ENCODE measurements at regions not wholly inside any gene's neighbourhood (a gene's known extent, or its start where the extent isn't known, plus 50 kb on each side); places are given as distances from the start of the nearest gene placed in this dataset.

DNA sequence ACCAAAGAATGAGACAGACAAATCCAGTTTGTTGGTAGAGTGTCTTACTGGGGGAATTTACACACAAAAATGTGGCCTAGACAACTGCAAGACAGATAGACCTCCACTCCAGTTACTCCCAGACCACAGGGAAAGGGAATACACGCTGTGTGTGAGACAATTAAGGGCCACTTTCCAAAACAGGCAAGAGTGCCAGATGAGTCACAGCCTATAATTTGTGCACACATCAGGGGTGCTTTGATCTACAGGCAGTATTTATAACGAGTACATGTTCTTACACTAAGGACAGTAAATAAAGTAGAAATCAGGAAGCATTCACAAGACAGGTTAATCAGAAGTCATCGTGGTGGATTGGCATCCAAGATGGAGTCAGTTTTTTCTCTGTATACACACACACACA lies 114.8 kb downstream of the ZNF622 start:
- peak; percentile 38 for DNase-seq (ENCODE audit: low read depth)
- H3K4me3 ChIP-seq (ENCODE audit: low read depth, low read length): no peak overlapping the region
- TF ChIP-seq, protein P1, sequence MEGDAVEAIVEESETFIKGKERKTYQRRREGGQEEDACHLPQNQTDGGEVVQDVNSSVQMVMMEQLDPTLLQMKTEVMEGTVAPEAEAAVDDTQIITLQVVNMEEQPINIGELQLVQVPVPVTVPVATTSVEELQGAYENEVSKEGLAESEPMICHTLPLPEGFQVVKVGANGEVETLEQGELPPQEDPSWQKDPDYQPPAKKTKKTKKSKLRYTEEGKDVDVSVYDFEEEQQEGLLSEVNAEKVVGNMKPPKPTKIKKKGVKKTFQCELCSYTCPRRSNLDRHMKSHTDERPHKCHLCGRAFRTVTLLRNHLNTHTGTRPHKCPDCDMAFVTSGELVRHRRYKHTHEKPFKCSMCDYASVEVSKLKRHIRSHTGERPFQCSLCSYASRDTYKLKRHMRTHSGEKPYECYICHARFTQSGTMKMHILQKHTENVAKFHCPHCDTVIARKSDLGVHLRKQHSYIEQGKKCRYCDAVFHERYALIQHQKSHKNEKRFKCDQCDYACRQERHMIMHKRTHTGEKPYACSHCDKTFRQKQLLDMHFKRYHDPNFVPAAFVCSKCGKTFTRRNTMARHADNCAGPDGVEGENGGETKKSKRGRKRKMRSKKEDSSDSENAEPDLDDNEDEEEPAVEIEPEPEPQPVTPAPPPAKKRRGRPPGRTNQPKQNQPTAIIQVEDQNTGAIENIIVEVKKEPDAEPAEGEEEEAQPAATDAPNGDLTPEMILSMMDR (IDR thresholded peaks at IDR 0.05; ENCODE audit: control insufficient read depth, extremely low read depth, insufficient read depth): no peak

GRCh38 chr5:16346380-16346779 lies 119.2 kb downstream of the ZNF622 start:
- TF ChIP-seq, protein P1 (IDR thresholded peaks at IDR 0.05; ENCODE audit: control insufficient read depth, extremely low read depth, insufficient read depth): no peak
- no peak for DNase-seq (ENCODE audit: low read depth)
- no peak overlapping the region for H3K4me3 ChIP-seq (ENCODE audit: low read depth, low read length)

DNA sequence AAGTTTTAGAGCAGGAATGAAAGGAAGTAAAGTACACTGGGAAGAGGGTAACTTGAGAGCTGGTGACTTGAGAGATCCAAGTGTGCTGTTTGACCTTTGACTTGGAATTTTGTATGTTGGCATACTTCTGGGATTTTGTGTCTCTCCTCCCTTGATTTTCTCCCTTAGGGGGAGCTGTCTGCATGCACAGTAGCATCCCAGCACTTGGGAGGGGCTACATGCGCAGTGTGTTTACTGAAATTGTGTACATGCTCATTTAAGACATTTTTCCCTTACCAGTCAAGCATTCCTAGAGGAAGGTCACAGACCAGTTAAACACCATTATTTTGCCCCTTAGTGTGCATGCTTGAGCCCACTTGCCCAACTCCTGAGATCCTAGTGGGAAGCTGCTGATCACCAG lies 120.1 kb downstream of the ZNF622 start:
- no peak overlapping the region for H3K4me3 ChIP-seq (ENCODE audit: low read depth, low read length)
- DNase-seq (ENCODE audit: low read depth): peak; percentile 2
- TF ChIP-seq, protein P1 (IDR thresholded peaks at IDR 0.05; ENCODE audit: control insufficient read depth, extremely low read depth, insufficient read depth): peak; percentile 24; the same call in 1 of the 2 replicates

- H3K4me3 ChIP-seq (ENCODE audit: low read depth, low read length): no peak overlapping the region
- DNase-seq (ENCODE audit: low read depth): no peak
- TF ChIP-seq, protein P1 (IDR thresholded peaks at IDR 0.05; ENCODE audit: control insufficient read depth, extremely low read depth, insufficient read depth): no peak
Measured at GRCh38 chr5:16326137-16326536, 139.5 kb downstream of the ZNF622 start.

- no peak overlapping the region for H3K4me3 ChIP-seq (ENCODE audit: low read depth, low read length)
- DNase-seq (ENCODE audit: low read depth): no peak
- TF ChIP-seq, protein P1 (IDR thresholded peaks at IDR 0.05; ENCODE audit: control insufficient read depth, extremely low read depth, insufficient read depth): no peak
Measured at GRCh38 chr5:16321284-16321683, 141.7 kb upstream of the MARCHF11 start.

GRCh38 chr5:16315501-16315900 lies 135.9 kb upstream of the MARCHF11 start:
- TF ChIP-seq, protein P1 (IDR thresholded peaks at IDR 0.05; ENCODE audit: control insufficient read depth, extremely low read depth, insufficient read depth): no peak
- DNase-seq (ENCODE audit: low read depth): no peak
- no peak overlapping the region for H3K4me3 ChIP-seq (ENCODE audit: low read depth, low read length)

DNA sequence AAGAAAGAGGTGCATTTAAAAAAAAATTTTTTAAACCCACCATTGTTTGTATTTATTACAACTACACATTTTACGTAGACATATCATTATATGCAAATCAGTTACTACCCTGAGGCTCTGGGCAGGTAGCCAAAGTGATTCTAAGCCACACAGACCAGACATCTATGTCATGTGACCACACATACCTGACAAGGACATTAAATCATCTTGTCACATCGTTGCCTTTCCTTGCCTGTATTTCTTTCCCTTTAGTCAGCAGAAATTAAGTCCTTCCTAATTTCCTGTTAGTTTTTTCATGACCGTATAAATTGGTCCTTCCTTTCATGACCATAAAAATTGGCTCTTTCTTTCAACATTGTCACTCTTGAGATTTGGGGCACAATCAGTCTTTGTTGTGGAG lies 134.2 kb upstream of the MARCHF11 start:
- TF ChIP-seq, protein P1 (IDR thresholded peaks at IDR 0.05; ENCODE audit: control insufficient read depth, extremely low read depth, insufficient read depth): no peak
- no peak for DNase-seq (ENCODE audit: low read depth)
- no peak overlapping the region for H3K4me3 ChIP-seq (ENCODE audit: low read depth, low read length)
